Osteoblast (primary cell): ENCODE measurements at regions not wholly inside any gene's neighbourhood (a gene's known extent, or its start where the extent isn't known, plus 50 kb on each side); places are given as distances from the start of the nearest gene placed in this dataset.
"Not testable (repeated sequence)": the region's sequence is repeated elsewhere in the genome, so short reads cannot be mapped to it uniquely, and the experiment has no call there.

Source experiments
- DNase-seq: peaks from one replicate; pipeline ENCODE4 v3.0.0; 2011; ENCODE audit warnings: low spot score, mixed read lengths; ENCODE audit not compliant: insufficient read length; ENCODE audit errors: missing footprints
- H2AFZ ChIP-seq: 2 replicates; pipeline ENCODE4 v1.6.0; 2011; ENCODE audit warnings: mild to moderate bottlenecking, low read length
- H3K27ac ChIP-seq: 2 replicates; pipeline ENCODE4 v1.5.1; 2011; ENCODE audit warnings: mild to moderate bottlenecking, low read depth, low read length, moderate library complexity
- H3K27me3 ChIP-seq: 2 replicates; pipeline ENCODE4 v1.6.0; 2012; ENCODE audit warnings: mild to moderate bottlenecking, control low read depth, inconsistent platforms, low read length, moderate library complexity; ENCODE audit not compliant: insufficient read depth
- H3K36me3 ChIP-seq: 2 replicates; pipeline ENCODE4 v1.5.1; 2011; ENCODE audit warnings: mild to moderate bottlenecking, low read length, control low read depth, moderate library complexity; ENCODE audit not compliant: insufficient read depth
- H3K4me1 ChIP-seq: 2 replicates; pipeline ENCODE4 v1.5.1; 2011; ENCODE audit warnings: mild to moderate bottlenecking, low read length, control low read depth, moderate library complexity; ENCODE audit not compliant: insufficient read depth
- H3K4me2 ChIP-seq: 2 replicates; pipeline ENCODE4 v1.6.0; 2011; ENCODE audit warnings: mild to moderate bottlenecking, low read length; ENCODE audit not compliant: insufficient read depth
- H3K4me3 ChIP-seq: fragments of 200-600 bp; sonication (generic); 3 replicates; pipeline ENCODE4 v1.5.1; 2012; ENCODE audit warnings: mild to moderate bottlenecking, low read length, inconsistent platforms; ENCODE audit not compliant: insufficient read depth
- H3K79me2 ChIP-seq: 2 replicates; pipeline ENCODE4 v1.6.0; 2012; ENCODE audit warnings: mild to moderate bottlenecking, low read length, control low read depth, inconsistent platforms; ENCODE audit not compliant: insufficient read depth
- H3K9me3 ChIP-seq: 2 replicates; pipeline ENCODE4 v1.5.1; 2011; ENCODE audit warnings: low read depth, low read length, control low read depth
- H4K20me1 ChIP-seq: 2 replicates; pipeline ENCODE4 v1.6.0; 2012; ENCODE audit warnings: mild to moderate bottlenecking, low read length, control low read depth; ENCODE audit not compliant: insufficient read depth
- TF ChIP-seq, protein P1 (sequence below): IDR thresholded peaks from 2 replicates; pipeline ENCODE4 v1.5.1; 2011; ENCODE audit warnings: mild to moderate bottlenecking, low read depth, low read length, moderate library complexity; ENCODE audit errors: extremely low read depth

DNA sequence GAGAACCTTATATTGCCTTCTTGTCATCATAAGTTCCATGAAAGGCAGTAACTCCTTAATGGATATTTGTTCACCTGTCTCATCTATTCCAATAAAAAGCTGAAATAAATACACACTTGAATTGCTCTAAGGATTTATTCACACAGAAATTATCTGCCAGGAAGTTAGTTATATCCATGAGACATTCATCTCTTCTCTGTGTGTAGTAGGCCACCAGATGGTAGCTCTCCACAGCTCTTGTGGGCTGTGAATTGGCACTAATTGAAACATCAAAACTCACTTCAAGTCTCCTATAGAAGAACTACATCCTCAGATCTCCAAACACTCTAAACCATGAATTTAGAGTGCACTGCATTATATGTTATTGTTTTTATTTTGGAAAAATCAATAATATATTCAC is 189.6 kb downstream of the DSC3 start:
- H3K36me3 ChIP-seq, result no peaks in the 10 kb centered on the region
- no peak overlapping the region for H3K27ac ChIP-seq
- H4K20me1 ChIP-seq, result no peaks in the 10 kb centered on the region
- no peak overlapping the region for H2AFZ ChIP-seq
- H3K4me1 ChIP-seq, result no peaks in the 10 kb centered on the region
- no peak overlapping the region for H3K4me2 ChIP-seq
- TF ChIP-seq, protein P1, sequence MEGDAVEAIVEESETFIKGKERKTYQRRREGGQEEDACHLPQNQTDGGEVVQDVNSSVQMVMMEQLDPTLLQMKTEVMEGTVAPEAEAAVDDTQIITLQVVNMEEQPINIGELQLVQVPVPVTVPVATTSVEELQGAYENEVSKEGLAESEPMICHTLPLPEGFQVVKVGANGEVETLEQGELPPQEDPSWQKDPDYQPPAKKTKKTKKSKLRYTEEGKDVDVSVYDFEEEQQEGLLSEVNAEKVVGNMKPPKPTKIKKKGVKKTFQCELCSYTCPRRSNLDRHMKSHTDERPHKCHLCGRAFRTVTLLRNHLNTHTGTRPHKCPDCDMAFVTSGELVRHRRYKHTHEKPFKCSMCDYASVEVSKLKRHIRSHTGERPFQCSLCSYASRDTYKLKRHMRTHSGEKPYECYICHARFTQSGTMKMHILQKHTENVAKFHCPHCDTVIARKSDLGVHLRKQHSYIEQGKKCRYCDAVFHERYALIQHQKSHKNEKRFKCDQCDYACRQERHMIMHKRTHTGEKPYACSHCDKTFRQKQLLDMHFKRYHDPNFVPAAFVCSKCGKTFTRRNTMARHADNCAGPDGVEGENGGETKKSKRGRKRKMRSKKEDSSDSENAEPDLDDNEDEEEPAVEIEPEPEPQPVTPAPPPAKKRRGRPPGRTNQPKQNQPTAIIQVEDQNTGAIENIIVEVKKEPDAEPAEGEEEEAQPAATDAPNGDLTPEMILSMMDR, result no peak
- peaks cover 2% of the 10 kb centered on the region for H3K9me3 ChIP-seq
- H3K4me3 ChIP-seq, result no peak overlapping the region
- no peaks in the 10 kb centered on the region for H3K27me3 ChIP-seq
- no peaks in the 10 kb centered on the region for H3K79me2 ChIP-seq
- DNase-seq, result no peak

DNA sequence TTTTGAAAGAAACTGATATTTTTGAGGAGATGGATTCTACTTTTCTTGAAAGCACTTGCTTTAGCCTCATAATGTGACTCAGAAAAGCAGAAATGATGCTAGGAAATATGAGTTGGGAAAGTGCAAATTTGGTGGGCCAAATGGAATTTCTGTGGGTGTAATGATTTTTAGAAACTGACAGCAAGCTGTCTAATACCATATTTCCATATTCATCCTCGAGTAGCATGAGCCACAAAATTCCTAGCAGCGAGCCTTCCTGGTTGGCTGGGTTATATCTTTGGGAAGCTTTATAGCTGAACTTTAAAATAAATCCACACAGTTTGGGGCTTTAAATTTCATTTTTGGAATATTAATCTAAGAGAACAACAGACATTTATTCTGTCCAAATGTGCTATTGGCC is 190.0 kb downstream of the DSC3 start:
- Histone ChIP-seq H3K27ac (no peak overlapping the region), H3K36me3 (no peaks in the 10 kb centered on the region), H3K9me3 (no peaks in the 10 kb centered on the region), H3K4me3 (no peak overlapping the region), H3K4me2 (no peak overlapping the region), H3K79me2 (no peaks in the 10 kb centered on the region), H4K20me1 (no peaks in the 10 kb centered on the region), H3K27me3 (no peaks in the 10 kb centered on the region), H2AFZ (no peak overlapping the region), H3K4me1 (no peaks in the 10 kb centered on the region)
- DNase-seq, result no peak
- TF ChIP-seq, protein P1, result no peak

DNA sequence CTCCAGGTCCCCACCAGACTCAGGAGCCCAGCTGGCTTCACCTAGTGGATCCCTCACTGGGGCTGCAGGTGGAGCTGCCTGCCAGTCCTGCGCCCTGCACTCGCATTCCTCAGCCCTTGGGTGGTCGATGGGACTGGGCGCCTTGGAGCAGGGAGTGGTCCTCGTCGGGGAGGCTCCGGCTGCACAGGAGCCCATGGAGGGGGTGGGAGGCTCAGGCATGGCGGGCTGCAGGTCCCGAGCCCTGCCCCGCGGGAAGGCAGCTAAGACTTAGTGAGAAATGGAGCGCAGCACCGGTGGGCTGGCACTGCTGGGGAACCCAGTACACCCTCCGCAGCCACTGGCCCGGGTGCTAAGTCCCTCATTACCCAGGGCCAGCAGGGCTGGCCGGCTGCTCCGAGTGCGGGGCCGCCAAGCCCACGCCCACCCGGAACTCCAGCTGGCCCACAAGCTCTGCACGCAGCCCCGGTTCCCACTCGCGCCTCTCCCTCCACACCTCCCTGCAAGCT is 203.4 kb downstream of the DSC3 start:
- not testable (repeated sequence) for DNase-seq, H2AFZ ChIP-seq, H3K27ac ChIP-seq, H4K20me1 ChIP-seq, H3K4me2 ChIP-seq, H3K27me3 ChIP-seq, H3K36me3 ChIP-seq, H3K4me1 ChIP-seq, H3K79me2 ChIP-seq, H3K9me3 ChIP-seq, H3K4me3 ChIP-seq

DNA sequence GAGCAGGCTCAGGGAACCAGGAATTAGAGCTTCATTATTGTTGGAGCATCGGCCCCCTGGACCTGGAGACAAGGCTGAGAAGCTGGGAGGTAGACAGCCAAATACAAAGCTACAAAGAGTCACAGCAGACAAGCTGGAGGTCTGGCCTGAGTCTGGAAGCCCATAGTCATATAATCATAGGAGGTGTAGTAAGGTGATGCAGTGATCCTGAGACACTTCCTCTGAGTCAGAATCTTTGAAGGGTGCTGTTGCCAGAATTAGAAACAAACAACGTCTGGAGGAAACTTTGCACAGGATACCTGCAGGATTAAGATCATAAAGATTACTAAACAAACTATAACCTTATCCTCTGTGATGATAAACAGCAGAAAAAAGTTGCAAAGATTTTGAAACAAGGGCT is 213.8 kb downstream of the DSC3 start:
- H3K79me2 ChIP-seq, result no peaks in the 10 kb centered on the region
- no peaks in the 10 kb centered on the region for H4K20me1 ChIP-seq
- H3K27ac ChIP-seq, result no peak overlapping the region
- H3K27me3 ChIP-seq, result no peaks in the 10 kb centered on the region
- no peaks in the 10 kb centered on the region for H3K36me3 ChIP-seq
- no peaks in the 10 kb centered on the region for H3K4me1 ChIP-seq
- no peak overlapping the region for H3K4me3 ChIP-seq
- H2AFZ ChIP-seq, result no peak overlapping the region
- H3K4me2 ChIP-seq, result no peak overlapping the region
- DNase-seq, result no peak
- TF ChIP-seq, protein P1, result no peak
- no peaks in the 10 kb centered on the region for H3K9me3 ChIP-seq
